ENCODE measurements at regions not wholly inside any gene's neighbourhood (a gene's known extent, or its start where the extent isn't known, plus 50 kb on each side); places are given as distances from the start of the nearest gene placed in this dataset.

DNA sequence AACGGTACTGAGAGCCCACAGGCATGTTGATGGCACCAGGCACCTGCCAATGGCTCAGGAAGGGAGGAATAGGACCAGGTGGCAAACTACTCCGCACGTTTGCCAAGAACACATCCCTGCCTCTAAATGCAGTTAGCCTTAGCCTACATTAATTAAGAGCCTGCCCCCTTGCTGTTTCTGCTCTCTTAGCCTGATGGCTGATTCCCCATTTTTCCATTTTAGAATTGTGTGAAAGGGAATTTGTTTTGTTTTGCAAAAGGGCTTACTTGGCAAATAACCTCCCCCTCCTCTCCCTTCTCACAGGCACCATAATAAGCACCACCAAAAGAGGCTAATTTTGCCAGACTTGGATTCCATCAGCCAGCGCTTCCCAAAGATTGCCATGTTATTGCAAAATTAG, 1203.2 kb downstream of the SORCS3 start:
- in situ Hi-C loops (cut with HindIII; ENCODE audit: low pct_unique_long_range_greater_than_20kb, low sequenced_read_pairs): no loop called here
- no peak for DNase-seq (ENCODE audit: low read depth, low spot score)

DNA sequence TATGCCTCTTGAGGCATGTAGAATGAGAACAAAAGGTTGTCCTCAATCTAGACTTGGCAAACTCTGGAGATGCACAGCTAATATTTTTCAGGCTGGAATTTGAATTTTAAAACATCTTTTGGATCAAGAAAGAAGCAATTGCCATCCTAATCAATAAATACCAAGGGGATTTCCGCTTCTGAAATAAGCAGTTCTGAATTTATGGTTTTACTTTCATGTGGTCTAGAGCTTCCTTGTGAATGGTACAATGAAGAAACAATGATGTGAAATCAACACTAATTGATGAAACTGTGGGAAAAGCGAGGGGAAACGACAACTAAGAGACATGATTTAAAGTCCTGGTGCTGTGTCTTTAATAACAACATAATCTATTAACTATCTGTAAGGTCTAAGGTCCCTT, 1202.7 kb downstream of the SORCS3 start:
- DNase-seq (ENCODE audit: low read depth, low spot score): no peak
- in situ Hi-C loops (cut with HindIII; ENCODE audit: low pct_unique_long_range_greater_than_20kb, low sequenced_read_pairs): no loop called here

- no peak for DNase-seq (ENCODE audit: low read depth, low spot score)
- in situ Hi-C loops (cut with HindIII; ENCODE audit: low pct_unique_long_range_greater_than_20kb, low sequenced_read_pairs): no loop called here
These were observed 1199.2 kb downstream of the SORCS3 start for GRCh38 chr10:105840288-105840770.

GRCh38 chr10:105838392-105838791, 1197.3 kb downstream of the SORCS3 start:
- DNase-seq (ENCODE audit: low read depth, low spot score): no peak
- in situ Hi-C loops (cut with HindIII; ENCODE audit: low pct_unique_long_range_greater_than_20kb, low sequenced_read_pairs): no loop called here

GRCh38 chr10:105837951-105838350, 1196.9 kb downstream of the SORCS3 start:
- in situ Hi-C loops (cut with HindIII; ENCODE audit: low pct_unique_long_range_greater_than_20kb, low sequenced_read_pairs): no loop called here
- DNase-seq (ENCODE audit: low read depth, low spot score): peak; percentile 14

DNA sequence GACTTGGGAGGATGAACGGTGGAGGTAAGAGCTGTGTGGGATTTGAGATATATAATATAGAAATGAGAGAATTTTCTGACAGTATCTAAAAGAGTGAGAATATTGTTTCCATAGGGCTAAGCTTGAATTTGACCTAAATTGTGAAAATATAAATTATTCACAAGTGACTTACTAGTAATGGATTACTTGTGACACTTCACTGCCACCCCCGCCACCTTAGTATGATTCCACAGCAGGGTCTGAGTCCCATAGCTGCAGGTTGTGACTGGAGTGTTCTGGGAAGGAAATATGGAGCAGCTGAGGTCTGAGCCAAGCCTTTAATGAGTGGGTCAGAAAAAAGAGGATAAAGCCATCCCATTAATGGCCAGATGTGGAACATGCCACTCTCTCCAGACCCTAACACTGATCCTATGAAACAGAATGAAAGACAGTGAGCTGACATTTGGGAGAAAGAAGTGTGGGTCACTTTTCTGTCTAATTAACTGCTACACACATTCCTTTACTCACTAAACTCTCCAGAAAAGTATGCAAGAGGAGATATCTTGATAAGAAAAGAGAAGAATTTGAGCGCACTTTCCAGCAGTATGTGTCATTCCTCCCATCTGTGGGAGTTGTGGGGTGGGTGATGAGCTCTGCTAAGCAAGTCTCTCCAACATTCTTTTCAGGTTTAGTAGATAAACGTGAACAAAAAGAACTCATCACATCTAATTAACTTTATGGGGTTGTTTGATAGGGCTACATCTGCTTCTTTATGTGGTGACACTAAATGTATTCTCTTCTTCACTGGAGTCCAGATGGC, 1193.4 kb downstream of the SORCS3 start:
- DNase-seq (ENCODE audit: low read depth, low spot score): no peak
- in situ Hi-C loops (cut with HindIII; ENCODE audit: low pct_unique_long_range_greater_than_20kb, low sequenced_read_pairs): no loop called here

DNA sequence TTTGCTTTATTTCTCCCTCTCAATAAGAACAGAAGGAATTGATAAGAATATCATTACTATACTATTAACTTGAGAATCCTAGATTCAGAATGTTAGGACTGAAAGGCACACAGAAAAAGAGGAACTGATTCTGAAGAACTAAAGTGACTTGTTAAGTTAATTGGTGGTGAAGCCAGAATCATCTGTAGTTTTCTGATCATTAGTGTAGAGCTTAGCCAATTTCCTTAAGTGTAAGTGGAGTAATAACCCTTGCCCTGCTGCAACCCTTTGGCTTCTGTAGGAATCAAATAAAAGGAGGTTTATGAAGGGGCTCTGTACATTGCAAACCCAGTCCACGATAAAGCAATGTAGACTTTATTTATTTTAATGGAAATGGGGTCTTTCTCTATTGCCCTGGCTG, 1186.0 kb downstream of the SORCS3 start:
- DNase-seq (ENCODE audit: low read depth, low spot score): no peak
- in situ Hi-C loops (cut with HindIII; ENCODE audit: low pct_unique_long_range_greater_than_20kb, low sequenced_read_pairs): no loop called here

DNA sequence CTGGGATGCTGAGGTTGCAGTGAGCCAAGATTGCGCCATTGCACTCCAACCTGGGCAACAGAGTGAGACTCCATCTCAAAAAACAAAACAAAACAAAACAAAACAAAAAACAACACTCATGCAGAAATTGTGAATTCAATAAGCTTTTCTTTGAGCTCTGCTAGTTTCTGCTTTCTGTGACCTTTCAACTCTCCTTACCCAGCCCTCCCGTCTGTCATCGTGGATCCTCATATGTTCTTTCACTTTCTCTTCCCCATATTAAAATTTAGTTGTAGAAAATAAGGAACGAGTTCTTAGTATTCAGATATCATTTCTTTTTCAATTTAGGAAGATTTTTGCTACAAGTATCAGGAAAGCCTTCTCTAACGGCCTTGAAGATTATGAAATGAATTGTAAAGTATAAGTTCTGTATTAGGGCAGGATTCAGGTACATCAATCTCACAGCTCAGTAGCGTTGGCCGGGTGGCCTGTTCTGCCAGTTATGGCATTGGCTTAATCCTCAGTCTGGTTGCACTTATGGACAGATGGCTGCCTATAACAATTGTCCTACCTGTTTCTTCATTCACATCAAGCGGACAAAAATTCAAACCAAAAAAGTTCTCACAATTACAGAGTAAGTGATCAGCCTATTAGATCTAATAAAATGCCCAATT, 1167.0 kb downstream of the SORCS3 start:
- in situ Hi-C loops (cut with HindIII; ENCODE audit: low pct_unique_long_range_greater_than_20kb, low sequenced_read_pairs): no loop called here
- no peak for DNase-seq (ENCODE audit: low read depth, low spot score)

GRCh38 chr10:105803206-105803605, 1162.1 kb downstream of the SORCS3 start:
- no peak for DNase-seq (ENCODE audit: low read depth, low spot score)
- in situ Hi-C loops (cut with HindIII; ENCODE audit: low pct_unique_long_range_greater_than_20kb, low sequenced_read_pairs): no loop called here

- in situ Hi-C loops (cut with HindIII; ENCODE audit: low pct_unique_long_range_greater_than_20kb, low sequenced_read_pairs): no loop called here
- DNase-seq (ENCODE audit: low read depth, low spot score): no peak
These were observed 1159.6 kb downstream of the SORCS3 start for GRCh38 chr10:105800641-105801040.

DNA sequence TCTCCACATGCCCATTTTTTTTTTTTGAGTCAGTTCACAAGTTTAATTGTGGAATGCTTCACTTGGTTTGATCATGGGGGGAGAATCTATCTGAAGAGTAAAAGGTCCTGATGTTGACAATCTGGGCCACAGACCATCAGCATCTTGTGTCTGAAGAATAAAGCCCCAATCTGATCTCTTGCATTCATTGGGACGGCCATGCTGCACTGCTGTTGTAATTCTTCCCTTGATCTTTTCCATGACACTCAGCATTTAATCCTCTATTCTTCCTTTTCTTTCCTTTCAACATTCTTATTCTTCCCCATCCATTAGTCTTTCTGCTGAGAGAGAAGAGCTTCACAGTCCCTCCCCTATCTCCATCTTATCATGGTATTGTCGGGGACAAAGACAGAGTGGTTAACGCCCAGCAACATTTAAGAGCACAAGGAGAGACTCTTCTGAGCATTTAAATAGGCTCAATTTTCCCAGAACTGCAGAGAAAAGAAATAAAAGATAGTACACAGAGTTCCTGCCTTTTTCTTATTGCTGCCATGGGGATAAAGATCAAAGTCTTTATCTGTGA, 1157.3 kb downstream of the SORCS3 start:
- DNase-seq (ENCODE audit: low read depth, low spot score): no peak
- in situ Hi-C loops (cut with HindIII; ENCODE audit: low pct_unique_long_range_greater_than_20kb, low sequenced_read_pairs): no loop called here

- in situ Hi-C loops (cut with HindIII; ENCODE audit: low pct_unique_long_range_greater_than_20kb, low sequenced_read_pairs): no loop called here
- DNase-seq (ENCODE audit: low read depth, low spot score): peak; percentile 62
These were observed 1156.3 kb downstream of the SORCS3 start for GRCh38 chr10:105797234-105797890.

DNA sequence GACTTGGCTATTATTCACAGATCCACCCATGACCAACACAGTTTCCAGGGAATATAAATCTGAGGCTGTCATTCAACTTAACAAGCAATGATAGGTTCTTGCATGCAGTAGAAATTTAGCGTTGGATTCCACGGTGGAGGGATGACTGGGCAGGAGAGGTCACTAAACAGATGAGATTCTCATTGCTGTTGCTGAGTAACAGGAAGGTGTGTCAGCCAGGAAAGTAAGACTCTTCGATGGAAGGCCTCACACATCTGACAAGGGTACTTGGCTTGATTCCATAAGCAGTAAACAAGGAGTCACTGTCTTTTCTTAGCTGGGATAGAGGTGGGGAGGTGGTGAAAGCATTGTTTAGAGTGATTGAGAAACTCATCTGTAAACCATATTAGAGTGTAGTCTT, 1152.0 kb downstream of the SORCS3 start:
- DNase-seq (ENCODE audit: low read depth, low spot score): no peak
- in situ Hi-C loops (cut with HindIII; ENCODE audit: low pct_unique_long_range_greater_than_20kb, low sequenced_read_pairs): no loop called here

- in situ Hi-C loops (cut with HindIII; ENCODE audit: low pct_unique_long_range_greater_than_20kb, low sequenced_read_pairs): no loop called here
- no peak for DNase-seq (ENCODE audit: low read depth, low spot score)
These were observed 1144.6 kb downstream of the SORCS3 start for GRCh38 chr10:105785721-105786120.

DNA sequence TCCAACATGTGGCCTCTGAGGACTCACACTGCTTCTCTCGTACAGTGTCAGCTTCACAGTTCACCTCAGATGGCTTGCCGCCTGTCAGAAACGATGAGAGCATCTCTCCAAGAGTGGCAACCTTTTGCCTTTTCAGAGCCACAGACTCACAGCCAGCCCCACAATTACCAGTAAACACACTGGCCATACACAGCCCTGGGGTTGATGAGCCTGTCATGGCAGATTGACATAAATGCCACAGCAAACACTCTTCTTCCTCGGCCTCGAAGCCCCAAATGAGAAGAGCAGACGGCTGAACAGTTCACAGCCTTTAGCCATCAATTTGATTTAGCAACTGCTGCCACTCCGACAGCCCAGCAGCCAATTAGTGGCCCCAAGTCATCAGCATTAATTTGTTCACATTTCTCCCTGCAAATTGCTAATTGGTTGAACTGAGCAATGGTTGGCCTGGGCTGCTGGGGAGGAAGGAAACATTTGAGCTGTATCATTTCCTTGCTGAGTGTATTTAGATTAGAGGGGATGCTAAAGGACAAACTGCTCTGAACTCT, 1142.9 kb downstream of the SORCS3 start:
- no peak for DNase-seq (ENCODE audit: low read depth, low spot score)
- in situ Hi-C loops (cut with HindIII; ENCODE audit: low pct_unique_long_range_greater_than_20kb, low sequenced_read_pairs): no loop called here

GRCh38 chr10:105774881-105775280, 1133.8 kb downstream of the SORCS3 start:
- no peak for DNase-seq (ENCODE audit: low read depth, low spot score)
- in situ Hi-C loops (cut with HindIII; ENCODE audit: low pct_unique_long_range_greater_than_20kb, low sequenced_read_pairs): no loop called here

DNA sequence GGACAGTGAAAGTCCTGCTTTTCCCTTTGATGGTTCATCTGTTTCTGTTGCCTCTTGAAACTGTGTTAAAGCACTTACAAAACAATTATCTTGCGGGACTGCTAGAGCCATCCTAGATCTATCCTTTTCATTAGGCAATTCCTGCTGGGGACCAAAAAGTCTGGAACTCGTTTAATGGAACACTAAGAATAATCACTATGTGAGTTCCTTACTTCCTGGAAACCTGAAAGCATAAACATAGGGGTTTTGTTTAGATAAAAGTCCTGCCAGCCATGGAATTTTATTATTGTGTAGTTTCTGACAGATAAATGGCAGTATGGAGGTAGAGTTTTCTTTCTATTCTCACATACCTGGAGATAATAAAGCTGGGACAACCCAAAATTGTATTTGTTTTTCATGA, 1133.3 kb downstream of the SORCS3 start:
- DNase-seq (ENCODE audit: low read depth, low spot score): no peak
- in situ Hi-C loops (cut with HindIII; ENCODE audit: low pct_unique_long_range_greater_than_20kb, low sequenced_read_pairs): no loop called here

GRCh38 chr10:105770524-105771212, 1129.6 kb downstream of the SORCS3 start:
- DNase-seq (ENCODE audit: low read depth, low spot score): no peak
- in situ Hi-C loops (cut with HindIII; ENCODE audit: low pct_unique_long_range_greater_than_20kb, low sequenced_read_pairs): no loop called here
